SU-DHL-6 (cell line): ENCODE measurements at regions not wholly inside any gene's neighbourhood (a gene's known extent, or its start where the extent isn't known, plus 50 kb on each side); places are given as distances from the start of the nearest gene placed in this dataset.

Experiments
- CTCF ChIP-seq: fragments of 200-600 bp; sonication (generic); IDR thresholded peaks from one replicate; pipeline ENCODE4 v1.5.1; 2017; ENCODE audit warnings: antibody characterized with exemption, mild to moderate bottlenecking, low read length, moderate library complexity; ENCODE audit not compliant: insufficient read depth, poor library complexity, severe bottlenecking
- EZH2phosphoT487 ChIP-seq: fragments of 200-600 bp; sonication (generic), shearing (Covaris generic); conservative IDR thresholded peaks from 2 replicates; pipeline ENCODE4 v1.6.1; 2018; ENCODE audit warnings: mild to moderate bottlenecking, antibody characterized with exemption, low read length, moderate library complexity, mixed read lengths

GRCh38 chrX:30979271-30979670 is 90.2 kb upstream of the TAB3 start:
- TF ChIP-seq CTCF: no peak
- TF ChIP-seq EZH2phosphoT487: no peak
